MM.1S (cell line): ENCODE measurements at regions not wholly inside any gene's neighbourhood (a gene's known extent, or its start where the extent isn't known, plus 50 kb on each side); places are given as distances from the start of the nearest gene placed in this dataset.

ENCODE experiments used
- DNase-seq: peaks from one replicate; pipeline ENCODE4 v3.0.0-alpha.2; 2015
- H2AFZ ChIP-seq: fragments of 300-600 bp; sonication (generic); 2 replicates; pipeline ENCODE4 v1.6.0; 2016; ENCODE audit warnings: antibody characterized with exemption, low read length
- H3F3A ChIP-seq: fragments of 300-600 bp; sonication (generic); 2 replicates; pipeline ENCODE4 v1.6.1; 2016; ENCODE audit warnings: mild to moderate bottlenecking, antibody characterized with exemption, low read length, moderate library complexity, mixed read lengths; ENCODE audit not compliant: insufficient read depth
- H3K27ac ChIP-seq: fragments of 300-600 bp; sonication (generic); 2 replicates; pipeline ENCODE4 v1.5.1; 2016; ENCODE audit warnings: mild to moderate bottlenecking, low read length
- H3K27me3 ChIP-seq: fragments of 300-600 bp; sonication (generic); replicated peaks from 2 replicates; pipeline ENCODE4 v1.6.0; 2016; ENCODE audit warnings: low read length; ENCODE audit not compliant: insufficient read depth
- H3K36me3 ChIP-seq: fragments of 300-600 bp; sonication (generic); replicated peaks from 2 replicates; pipeline ENCODE4 v1.6.1; 2016; ENCODE audit warnings: mild to moderate bottlenecking, low read length, mixed read lengths; ENCODE audit not compliant: insufficient read depth
- H3K4me1 ChIP-seq: fragments of 300-600 bp; sonication (generic); 2 replicates; pipeline ENCODE4 v1.6.1; 2016; ENCODE audit warnings: low read length, mixed read lengths
- H3K4me2 ChIP-seq: fragments of 300-600 bp; sonication (generic); 2 replicates; pipeline ENCODE4 v1.6.0; 2016; ENCODE audit warnings: low read depth, low read length
- H3K4me3 ChIP-seq: fragments of 300-600 bp; sonication (generic); 2 replicates; pipeline ENCODE4 v1.5.1; 2016; ENCODE audit warnings: low read length, mixed read lengths
- H3K79me2 ChIP-seq: fragments of 300-600 bp; sonication (generic); 2 replicates; pipeline ENCODE4 v1.6.1; 2016; ENCODE audit warnings: mixed run types, low read length, mixed read lengths
- H3K9ac ChIP-seq: fragments of 300-600 bp; sonication (generic); 2 replicates; pipeline ENCODE4 v1.6.1; 2016; ENCODE audit warnings: low read length, mixed read lengths
- H3K9me2 ChIP-seq: fragments of 300-600 bp; sonication (generic); replicated peaks from 2 replicates; pipeline ENCODE4 v1.6.1; 2016; ENCODE audit warnings: mild to moderate bottlenecking, low read length, mixed read lengths; ENCODE audit not compliant: insufficient read depth
- H3K9me3 ChIP-seq: fragments of 300-600 bp; sonication (generic); replicated peaks from 2 replicates; pipeline ENCODE4 v1.6.1; 2016; ENCODE audit warnings: mild to moderate bottlenecking, low read length, mixed read lengths; ENCODE audit not compliant: insufficient read depth
- H4K20me1 ChIP-seq: fragments of 300-600 bp; sonication (generic); 2 replicates; pipeline ENCODE4 v1.6.1; 2016; ENCODE audit warnings: mild to moderate bottlenecking, low read length, moderate library complexity, mixed read lengths; ENCODE audit not compliant: insufficient read depth
- CTCF ChIP-seq: fragments of 300-600 bp; sonication (generic); IDR thresholded peaks from 2 replicates; pipeline ENCODE4 v1.5.1; 2016; ENCODE audit warnings: antibody characterized with exemption, low read length, mixed read lengths
- EZH2 ChIP-seq: fragments of 300-600 bp; sonication (generic); optimal IDR thresholded peaks from 2 replicates; pipeline ENCODE3; 2017; ENCODE audit warnings: low read depth, mild to moderate bottlenecking, antibody characterized with exemption, low read length, mixed read lengths
- EZH2phosphoT487 ChIP-seq: fragments of 300-600 bp; sonication (generic); IDR thresholded peaks from 2 replicates; pipeline ENCODE4 v1.6.1; 2018; ENCODE audit warnings: antibody characterized with exemption, low read length

- Histone ChIP-seq H3K9ac (no peak overlapping the region), H3K27me3 (no peaks in the 10 kb centered on the region), H3K4me1 (peaks cover 3% of the 10 kb centered on the region; the same call in 1 of the 2 replicates), H3K9me2 (no peaks in the 10 kb centered on the region), H3K36me3 (no peaks in the 10 kb centered on the region), H3K27ac (no peak overlapping the region), H3F3A (no peaks in the 10 kb centered on the region), H3K9me3 (no peaks in the 10 kb centered on the region), H3K4me2 (no peak overlapping the region), H3K4me3 (no peak overlapping the region), H4K20me1 (no peaks in the 10 kb centered on the region), H3K79me2 (no peaks in the 10 kb centered on the region), H2AFZ (no peak overlapping the region)
- TF ChIP-seq CTCF (no peak), EZH2 (no peak), EZH2phosphoT487 (no peak)
- no peak for DNase-seq
Observed at GRCh38 chr2:149800624-149801542, 213.3 kb upstream of the MMADHC start.

DNA sequence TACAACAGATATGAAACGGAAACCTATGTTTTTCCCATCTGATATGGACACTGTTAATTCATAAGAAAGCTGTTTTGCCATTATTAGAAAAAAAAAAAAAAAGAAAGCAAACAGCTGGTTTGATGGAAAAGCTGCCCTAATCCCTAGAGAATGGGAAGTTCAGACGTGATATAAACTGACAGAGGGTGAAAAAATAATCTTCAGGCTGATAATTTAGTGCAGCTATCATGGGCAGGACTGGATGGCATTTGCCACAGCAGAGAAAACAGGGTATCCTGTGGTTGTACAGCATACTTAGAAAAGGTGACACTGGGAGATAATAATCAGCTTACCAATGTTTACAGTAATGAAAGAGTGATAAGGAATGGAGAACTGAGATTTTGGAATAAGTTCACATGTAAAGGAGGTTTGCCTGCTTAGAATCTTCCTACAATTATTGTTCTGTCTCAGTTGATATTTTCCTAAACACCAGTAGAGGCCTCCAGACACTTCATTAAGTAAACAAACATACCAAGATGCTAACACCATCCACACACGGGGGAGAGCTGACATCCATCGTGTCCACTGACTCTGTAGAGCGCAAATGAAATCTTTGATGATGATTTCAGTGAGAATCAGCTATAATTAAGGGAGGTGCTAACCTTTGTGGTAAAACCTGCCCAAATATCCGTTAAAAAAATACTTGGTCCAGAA lies 211.6 kb upstream of the MMADHC start:
- Histone ChIP-seq H3K4me2 (no peak overlapping the region), H3K9me2 (no peaks in the 10 kb centered on the region), H3K9me3 (no peaks in the 10 kb centered on the region), H3F3A (no peaks in the 10 kb centered on the region), H3K9ac (no peak overlapping the region), H3K79me2 (no peaks in the 10 kb centered on the region), H4K20me1 (no peaks in the 10 kb centered on the region), H3K27ac (no peak overlapping the region), H3K4me3 (no peak overlapping the region), H3K4me1 (peaks cover 3% of the 10 kb centered on the region; the same call in 1 of the 2 replicates), H2AFZ (no peak overlapping the region), H3K27me3 (no peaks in the 10 kb centered on the region), H3K36me3 (no peaks in the 10 kb centered on the region)
- peak; percentile 55 for DNase-seq
- TF ChIP-seq EZH2phosphoT487 (no peak), CTCF (peak; percentile 59), EZH2 (no peak)

GRCh38 chr2:149797030-149797429 lies 209.5 kb upstream of the MMADHC start:
- Histone ChIP-seq H3K9me2 (no peaks in the 10 kb centered on the region), H2AFZ (no peak overlapping the region), H3K27ac (no peak overlapping the region), H4K20me1 (no peaks in the 10 kb centered on the region), H3K4me3 (no peak overlapping the region), H3K9me3 (no peaks in the 10 kb centered on the region), H3K79me2 (no peaks in the 10 kb centered on the region), H3K36me3 (no peaks in the 10 kb centered on the region), H3K4me1 (peaks cover 3% of the 10 kb centered on the region; the same call in 1 of the 2 replicates), H3K9ac (no peak overlapping the region), H3K27me3 (no peaks in the 10 kb centered on the region), H3K4me2 (no peak overlapping the region), H3F3A (no peaks in the 10 kb centered on the region)
- no peak for DNase-seq
- TF ChIP-seq EZH2 = no peak
- TF ChIP-seq EZH2phosphoT487 = no peak
- TF ChIP-seq CTCF = no peak
